Choroid plexus epithelial cell (primary cell): ENCODE measurements at regions not wholly inside any gene's neighbourhood (a gene's known extent, or its start where the extent isn't known, plus 50 kb on each side); places are given as distances from the start of the nearest gene placed in this dataset.

Experiments used
- DNase-seq: peaks from one replicate; pipeline ENCODE4 v3.0.0-alpha.2; 2010; ENCODE audit warnings: low read depth
- H3K4me3 ChIP-seq: 2 replicates; pipeline ENCODE4 v1.5.1; 2011; ENCODE audit warnings: low read depth, mild to moderate bottlenecking, control low read depth, low read length, moderate library complexity
- CTCF ChIP-seq: conservative IDR thresholded peaks from 2 replicates; pipeline ENCODE4 v1.5.1; 2011; ENCODE audit warnings: low read depth, mild to moderate bottlenecking, control low read depth, inconsistent platforms, low read length, moderate library complexity

- DNase-seq = no peak
- TF ChIP-seq CTCF = no peak
- H3K4me3 ChIP-seq = no peak overlapping the region
Observed at GRCh38 chr2:239666855-239667376, 266.1 kb upstream of the HDAC4 start.

- no peak for DNase-seq
- TF ChIP-seq CTCF = no peak
- H3K4me3 ChIP-seq = no peak overlapping the region
Observed at GRCh38 chr2:239666053-239666854, 265.4 kb upstream of the HDAC4 start.

DNA sequence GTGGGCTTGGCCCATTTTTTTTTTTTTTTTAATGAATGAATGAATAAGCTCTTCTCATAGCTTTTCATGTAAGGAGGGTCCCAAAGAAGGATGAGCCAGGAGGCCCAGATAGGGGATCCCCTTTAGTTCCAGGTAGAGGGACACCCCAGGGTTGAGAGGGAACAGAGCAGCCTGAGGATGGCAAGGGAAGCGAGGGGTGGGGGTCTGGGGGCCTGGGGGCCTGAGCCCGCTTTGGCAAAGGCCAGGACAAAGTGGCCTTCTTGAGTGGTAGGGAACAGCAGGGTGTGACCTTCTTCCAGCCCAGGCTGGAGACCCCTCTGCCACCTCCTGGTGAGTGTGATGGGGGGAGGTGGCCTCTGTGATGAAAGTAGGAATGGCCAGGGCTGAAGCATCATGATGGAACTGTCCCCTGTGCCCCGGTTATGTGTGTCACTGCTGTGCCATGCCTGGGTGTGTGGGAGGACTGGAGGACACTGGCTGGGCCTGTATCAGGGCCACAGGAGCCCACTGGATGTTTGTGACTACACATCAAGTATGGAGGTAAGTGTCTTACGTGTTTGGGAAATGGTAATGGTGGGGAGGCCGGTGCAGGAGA is 263.5 kb upstream of the HDAC4 start:
- no peak for DNase-seq
- no peak for TF ChIP-seq CTCF
- no peak overlapping the region for H3K4me3 ChIP-seq

- no peak for DNase-seq
- TF ChIP-seq CTCF = no peak
- no peak overlapping the region for H3K4me3 ChIP-seq
Observed at GRCh38 chr2:239663364-239663924, 262.6 kb upstream of the HDAC4 start.

DNA sequence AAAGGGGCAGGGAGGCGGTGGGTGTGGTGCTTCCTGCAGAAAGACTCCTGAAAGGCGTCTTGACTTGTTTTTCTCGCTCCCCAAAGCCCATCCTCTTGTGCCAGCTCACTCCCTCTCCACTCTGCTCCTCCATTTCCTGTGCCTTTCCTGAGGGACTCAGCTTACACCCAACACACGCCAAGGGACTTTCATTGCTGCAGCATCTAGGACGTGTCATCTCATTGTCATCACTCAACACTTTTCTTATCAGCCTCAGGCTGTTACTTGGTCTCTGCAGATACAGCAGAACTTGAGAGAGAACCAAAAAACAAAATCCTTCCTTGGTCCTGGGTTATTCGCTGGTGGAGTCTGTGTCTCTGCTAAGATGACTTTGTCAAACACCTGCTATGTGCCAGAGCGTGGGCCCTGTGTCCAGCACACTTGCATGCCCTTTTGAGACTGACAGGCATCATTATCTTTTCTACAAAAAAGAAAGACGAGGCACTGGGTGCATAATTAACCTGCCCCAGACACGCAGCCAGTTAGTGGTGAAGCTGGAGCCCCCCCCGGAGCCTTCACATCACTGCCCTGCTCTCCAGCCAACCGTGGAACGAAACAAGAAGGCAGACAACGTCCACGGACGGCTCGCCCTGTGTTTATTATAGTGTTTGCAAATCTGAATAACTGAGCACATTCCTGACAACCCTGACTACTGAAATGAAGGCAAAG is 261.7 kb upstream of the HDAC4 start:
- no peak for TF ChIP-seq CTCF
- H3K4me3 ChIP-seq = no peak overlapping the region
- DNase-seq = no peak

DNA sequence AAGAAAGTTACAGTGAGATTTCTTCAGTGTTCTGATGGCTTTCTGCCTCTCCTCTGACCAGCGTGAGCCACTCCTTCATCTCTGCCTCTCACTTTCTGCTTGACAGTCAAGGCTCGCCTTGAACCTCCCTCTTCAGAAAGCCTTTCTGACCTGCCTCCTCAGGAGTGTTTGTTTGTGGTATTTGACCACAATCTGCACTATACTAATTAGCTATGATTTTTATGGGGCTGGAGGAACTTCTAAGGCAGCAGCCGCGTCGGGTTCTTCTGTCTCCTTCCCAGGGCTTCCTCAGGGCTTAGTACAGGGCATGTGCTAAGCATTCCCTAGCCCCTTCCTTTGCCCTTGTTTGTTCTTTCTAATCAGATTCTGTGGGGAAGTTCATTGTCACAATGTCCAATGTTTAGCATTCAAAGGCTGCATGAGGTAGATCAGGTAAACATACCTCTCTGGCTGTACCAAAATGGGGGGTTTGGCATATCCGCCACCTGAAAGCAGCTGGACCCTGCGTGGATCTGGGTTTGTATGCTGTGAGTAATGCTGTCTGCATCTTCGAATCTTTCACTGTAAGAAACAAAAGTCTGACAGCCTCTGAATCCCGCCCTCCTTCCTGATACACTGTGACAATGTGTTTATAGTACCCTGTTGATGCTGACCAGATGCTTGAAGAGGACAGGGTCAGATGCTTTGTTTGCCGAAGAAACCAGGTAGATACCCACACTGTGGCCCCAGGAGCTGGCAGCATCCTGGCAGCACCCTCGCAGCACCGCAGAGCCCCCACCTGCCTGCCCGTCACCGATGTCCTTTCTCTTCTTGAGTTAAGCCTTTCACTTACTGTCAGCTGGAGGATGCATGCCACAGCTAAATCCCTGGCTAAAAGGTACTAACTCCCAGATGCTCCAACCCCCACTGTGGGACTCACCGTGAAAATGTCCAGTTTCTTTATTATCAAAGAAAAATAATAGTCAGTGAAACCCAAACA is 260.8 kb upstream of the HDAC4 start:
- no peak for DNase-seq
- H3K4me3 ChIP-seq = no peak overlapping the region
- no peak for TF ChIP-seq CTCF
